HEK293 (cell line): ENCODE measurements at regions not wholly inside any gene's neighbourhood (a gene's known extent, or its start where the extent isn't known, plus 50 kb on each side); places are given as distances from the start of the nearest gene placed in this dataset.

ENCODE experiments used
- CTCF ChIA-PET: fragments of 350-600 bp; formaldehyde crosslinking; extraction: SDS; loops from one replicate; lab custom pipeline; 2021; ENCODE audit warnings: antibody characterized with exemption; lab: Yijun Ruan, JAX
- POLR2A ChIA-PET: fragments of 300-600 bp; formaldehyde crosslinking; extraction: SDS; loops from one replicate; lab custom pipeline; 2020; ENCODE audit warnings: antibody characterized with exemption, inconsistent platforms; lab: Yijun Ruan, JAX
- H3K27ac ChIP-seq: fragments of 200-500 bp; sonication (Bioruptor generic); 2 replicates; pipeline ENCODE4 v1.5.1; 2014; ENCODE audit warnings: low read depth, low read length, control low read depth, inconsistent platforms; ENCODE audit errors: extremely low read depth
- H3K36me3 ChIP-seq, 2 experiments: fragments of 200-500 bp in 1 of 2; sonication (Bioruptor generic) in 1 of 2; 1 replicate in 1 of 2; 2 replicates in 1 of 2; pipeline ENCODE4 v1.5.1; 2014 to 2017; ENCODE audit warnings: inconsistent platforms in 2 of 2, low read length in 2 of 2; ENCODE audit not compliant: control insufficient read depth in 2 of 2, insufficient read depth in 1 of 2
- H3K4me1 ChIP-seq: fragments of 200-500 bp; sonication (Bioruptor generic); 2 replicates; pipeline ENCODE4 v1.5.1; 2014; ENCODE audit warnings: mild to moderate bottlenecking, low read length, inconsistent platforms; ENCODE audit not compliant: control insufficient read depth, insufficient read depth
- H3K4me3 ChIP-seq: 2 replicates; pipeline ENCODE4 v1.5.1; 2011; ENCODE audit warnings: low read depth, mild to moderate bottlenecking, control low read depth, low read length, moderate library complexity
- H3K9me3 ChIP-seq: fragments of 200-500 bp; sonication (Bioruptor generic); 2 replicates; pipeline ENCODE4 v1.5.1; 2014; ENCODE audit warnings: low read depth, low read length, inconsistent platforms; ENCODE audit not compliant: control insufficient read depth, insufficient read depth
- KLF7 ChIP-seq: fragments of 450-650 bp; formaldehyde crosslinking; IDR thresholded peaks from 2 replicates; pipeline ENCODE4 v1.5.1; 2016; ENCODE audit warnings: missing biosample characterization, missing genetic modification characterization, borderline replicate concordance
- PRDM1 ChIP-seq: fragments of 450-650 bp; formaldehyde crosslinking; IDR thresholded peaks from 2 replicates; pipeline ENCODE4; 2016; ENCODE audit warnings: missing biosample characterization, missing genetic modification characterization
- ZFP41 ChIP-seq: fragments of 450-650 bp; formaldehyde crosslinking; IDR thresholded peaks from 2 replicates; pipeline ENCODE4 v1.5.1; 2016; ENCODE audit warnings: missing biosample characterization, missing genetic modification characterization, borderline replicate concordance
- ZNF175 ChIP-seq: fragments of 450-650 bp; formaldehyde crosslinking; IDR thresholded peaks from 2 replicates; pipeline ENCODE4 v1.5.1; 2016; ENCODE audit warnings: missing biosample characterization, missing genetic modification characterization
- ZNF324 ChIP-seq: fragments of 450-650 bp; formaldehyde crosslinking; IDR thresholded peaks from 2 replicates; pipeline ENCODE4 v1.5.1; 2016; ENCODE audit warnings: missing biosample characterization, missing genetic modification characterization
- ZNF629 ChIP-seq: fragments of 450-650 bp; formaldehyde crosslinking; IDR thresholded peaks from 2 replicates; pipeline ENCODE4 v1.5.1; 2017; ENCODE audit warnings: missing biosample characterization, missing genetic modification characterization
- ZNF76 ChIP-seq: fragments of 450-650 bp; formaldehyde crosslinking; IDR thresholded peaks from 2 replicates; pipeline ENCODE4; 2016; ENCODE audit warnings: low read depth, missing biosample characterization, missing genetic modification characterization, borderline replicate concordance
- ZNF777 ChIP-seq: fragments of 450-650 bp; formaldehyde crosslinking; IDR thresholded peaks from 2 replicates; pipeline ENCODE4 v1.5.1; 2017; ENCODE audit warnings: missing biosample characterization, missing genetic modification characterization, borderline replicate concordance
- ZSCAN23 ChIP-seq: fragments of 450-650 bp; formaldehyde crosslinking; IDR thresholded peaks from 2 replicates; pipeline ENCODE4 v1.5.1; 2016; ENCODE audit warnings: missing biosample characterization, missing genetic modification characterization
- TF ChIP-seq, protein P1 (sequence below): fragments of 450-650 bp; IDR thresholded peaks from 2 replicates; pipeline ENCODE4 v1.5.1; 2018; ENCODE audit warnings: missing biosample characterization, missing genetic modification characterization
- TF ChIP-seq, protein P2 (sequence below): fragments of 450-650 bp; formaldehyde crosslinking; IDR thresholded peaks from 2 replicates; pipeline ENCODE4 v1.5.1; 2016; ENCODE audit warnings: missing biosample characterization, missing genetic modification characterization
- TF ChIP-seq, protein P3 (sequence below): fragments of 450-650 bp; formaldehyde crosslinking; IDR thresholded peaks from 2 replicates; pipeline ENCODE4 v1.5.1; 2016; ENCODE audit warnings: missing biosample characterization, missing genetic modification characterization
- TF ChIP-seq, protein P4 (sequence below): fragments of 450-650 bp; formaldehyde crosslinking; IDR thresholded peaks from 2 replicates; pipeline ENCODE4 v1.5.1; 2016; ENCODE audit warnings: missing biosample characterization, missing genetic modification characterization
- TF ChIP-seq, protein P5 (sequence below): fragments of 450-650 bp; formaldehyde crosslinking; IDR thresholded peaks from 2 replicates; pipeline ENCODE4 v1.5.1; 2016; ENCODE audit warnings: missing biosample characterization, missing genetic modification characterization

DNA sequence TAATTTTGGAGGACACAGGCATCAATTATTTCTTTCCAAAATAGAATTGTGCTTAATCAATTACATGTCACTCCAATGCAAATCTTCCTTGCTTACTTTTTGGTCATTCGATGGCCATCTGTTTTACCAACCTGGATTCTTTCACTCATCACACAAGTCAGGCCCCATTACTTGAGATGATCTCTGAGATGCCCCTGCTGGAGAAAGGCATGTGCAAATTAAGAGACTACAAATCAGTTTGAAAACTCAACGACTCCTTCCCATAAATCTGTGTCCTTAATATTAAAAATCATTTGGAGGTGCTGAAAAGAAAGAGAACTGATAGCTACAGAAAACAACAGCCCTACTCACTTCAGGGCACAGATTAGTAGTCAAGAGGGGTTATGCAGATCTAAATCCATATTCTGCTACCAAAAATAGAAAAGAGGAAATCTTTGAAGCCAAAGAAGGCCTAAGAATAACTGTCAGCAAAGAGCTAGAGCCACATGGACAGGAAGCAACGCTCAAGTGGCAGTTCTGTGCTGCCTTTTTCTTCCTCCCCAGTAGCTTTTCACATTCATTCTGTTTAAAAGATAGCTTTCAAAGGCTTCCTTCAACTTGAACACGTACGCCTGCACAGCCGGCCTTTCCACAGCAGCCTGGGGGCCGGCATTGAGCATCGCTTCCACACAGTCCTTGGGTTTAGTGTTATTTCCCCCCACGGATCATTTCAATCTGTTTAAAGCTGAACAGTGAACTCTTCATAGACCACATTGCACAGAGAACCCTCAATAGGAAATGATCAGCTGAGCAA, 79.3 kb upstream of the MAP3K1 start (continued):
- TF ChIP-seq, protein P1, sequence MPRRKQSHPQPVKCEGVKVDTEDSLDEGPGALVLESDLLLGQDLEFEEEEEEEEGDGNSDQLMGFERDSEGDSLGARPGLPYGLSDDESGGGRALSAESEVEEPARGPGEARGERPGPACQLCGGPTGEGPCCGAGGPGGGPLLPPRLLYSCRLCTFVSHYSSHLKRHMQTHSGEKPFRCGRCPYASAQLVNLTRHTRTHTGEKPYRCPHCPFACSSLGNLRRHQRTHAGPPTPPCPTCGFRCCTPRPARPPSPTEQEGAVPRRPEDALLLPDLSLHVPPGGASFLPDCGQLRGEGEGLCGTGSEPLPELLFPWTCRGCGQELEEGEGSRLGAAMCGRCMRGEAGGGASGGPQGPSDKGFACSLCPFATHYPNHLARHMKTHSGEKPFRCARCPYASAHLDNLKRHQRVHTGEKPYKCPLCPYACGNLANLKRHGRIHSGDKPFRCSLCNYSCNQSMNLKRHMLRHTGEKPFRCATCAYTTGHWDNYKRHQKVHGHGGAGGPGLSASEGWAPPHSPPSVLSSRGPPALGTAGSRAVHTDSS (tag by site-specific recombination): no peak

DNA sequence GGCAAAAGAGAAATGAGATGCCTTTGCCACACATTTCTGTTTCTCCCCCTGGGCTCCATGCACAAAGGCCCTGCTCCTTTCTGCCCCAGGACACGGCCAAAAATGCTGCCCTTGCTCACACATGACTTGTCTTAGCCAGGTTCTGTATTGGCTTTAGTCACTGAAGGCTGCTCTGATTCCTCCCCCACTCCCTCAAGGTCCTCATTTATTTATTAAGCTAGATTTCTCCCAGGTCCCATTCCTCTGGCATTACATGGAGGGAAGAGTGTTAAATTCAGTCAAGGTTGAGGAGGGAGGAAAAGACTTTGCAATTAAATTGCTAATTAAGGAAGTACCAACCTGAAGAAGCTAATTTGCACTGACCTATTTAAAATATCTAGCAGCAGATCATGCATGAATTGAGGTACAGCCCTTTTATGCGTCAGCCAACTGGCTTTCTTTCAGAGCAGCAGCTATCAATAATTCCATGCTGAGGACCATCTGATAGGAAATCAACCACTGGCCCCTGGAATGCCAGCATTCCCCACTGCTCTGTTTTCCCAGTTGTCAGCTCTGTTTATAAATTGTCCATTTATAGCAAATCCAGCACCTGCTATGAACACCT, 81.2 kb upstream of the MAP3K1 start:
- POLR2A ChIA-PET: no interaction called here

DNA sequence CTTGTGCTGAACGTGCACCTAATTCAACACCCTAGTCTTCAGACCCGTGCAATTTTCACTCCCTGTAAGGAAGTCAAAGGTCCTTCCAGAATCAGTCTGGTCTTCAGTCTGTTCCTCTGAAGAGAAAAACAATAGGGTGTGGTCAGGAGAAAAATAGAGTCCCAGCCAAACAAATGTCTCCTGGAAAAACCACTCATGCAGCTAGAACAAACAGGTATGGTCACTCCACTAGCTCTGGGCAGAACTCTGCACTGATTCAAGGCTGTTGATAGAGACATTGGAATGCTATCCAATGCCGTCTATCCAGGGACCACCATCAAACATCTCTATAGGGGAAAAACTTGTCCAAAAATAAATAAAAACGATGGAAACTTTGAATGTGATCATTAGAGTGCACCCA, 81.8 kb upstream of the MAP3K1 start:
- POLR2A ChIA-PET: no interaction called here
- Histone ChIP-seq H3K4me1 (no peaks in the 10 kb centered on the region; the same call in 1 of the 2 replicates), H3K4me3 (no peak overlapping the region), H3K36me3 (no peaks in the 10 kb centered on the region), H3K9me3 (no peaks in the 10 kb centered on the region), H3K27ac (no peak overlapping the region)
- CTCF ChIA-PET: interaction anchor here (0.7 to 0.9 kb wide), 3 partner anchors 14 to 81 kb away, joined by 3 read pairs; no protein-coding TSS in a partner anchor
- TF ChIP-seq KLF7 (tag by site-specific recombination): no peak
- TF ChIP-seq, all 188 proteins: peak for 0

More for the DNA sequence above, 81.2 kb upstream of the MAP3K1 start:
- Histone ChIP-seq H3K4me1 (no peaks in the 10 kb centered on the region; the same call in 1 of the 2 replicates), H3K9me3 (no peaks in the 10 kb centered on the region), H3K27ac (no peak overlapping the region), H3K36me3 (no peaks in the 10 kb centered on the region), H3K4me3 (no peak overlapping the region)
- TF ChIP-seq ZSCAN23 (tag by site-specific recombination): no peak
- TF ChIP-seq, protein P2, sequence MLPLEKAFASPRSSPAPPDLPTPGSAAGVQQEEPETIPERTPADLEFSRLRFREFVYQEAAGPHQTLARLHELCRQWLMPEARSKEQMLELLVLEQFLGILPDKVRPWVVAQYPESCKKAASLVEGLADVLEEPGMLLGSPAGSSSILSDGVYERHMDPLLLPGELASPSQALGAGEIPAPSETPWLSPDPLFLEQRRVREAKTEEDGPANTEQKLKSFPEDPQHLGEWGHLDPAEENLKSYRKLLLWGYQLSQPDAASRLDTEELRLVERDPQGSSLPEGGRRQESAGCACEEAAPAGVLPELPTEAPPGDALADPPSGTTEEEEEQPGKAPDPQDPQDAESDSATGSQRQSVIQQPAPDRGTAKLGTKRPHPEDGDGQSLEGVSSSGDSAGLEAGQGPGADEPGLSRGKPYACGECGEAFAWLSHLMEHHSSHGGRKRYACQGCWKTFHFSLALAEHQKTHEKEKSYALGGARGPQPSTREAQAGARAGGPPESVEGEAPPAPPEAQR (tag by site-specific recombination): no peak
- TF ChIP-seq, protein P3, sequence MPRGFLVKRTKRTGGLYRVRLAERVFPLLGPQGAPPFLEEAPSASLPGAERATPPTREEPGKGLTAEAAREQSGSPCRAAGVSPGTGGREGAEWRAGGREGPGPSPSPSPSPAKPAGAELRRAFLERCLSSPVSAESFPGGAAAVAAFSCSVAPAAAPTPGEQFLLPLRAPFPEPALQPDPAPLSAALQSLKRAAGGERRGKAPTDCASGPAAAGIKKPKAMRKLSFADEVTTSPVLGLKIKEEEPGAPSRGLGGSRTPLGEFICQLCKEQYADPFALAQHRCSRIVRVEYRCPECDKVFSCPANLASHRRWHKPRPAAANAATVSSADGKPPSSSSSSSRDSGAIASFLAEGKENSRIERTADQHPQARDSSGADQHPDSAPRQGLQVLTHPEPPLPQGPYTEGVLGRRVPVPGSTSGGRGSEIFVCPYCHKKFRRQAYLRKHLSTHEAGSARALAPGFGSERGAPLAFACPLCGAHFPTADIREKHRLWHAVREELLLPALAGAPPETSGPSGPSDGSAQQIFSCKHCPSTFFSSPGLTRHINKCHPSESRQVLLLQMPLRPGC: no peak
- no peak for TF ChIP-seq ZNF76 (tag by site-specific recombination)
- TF ChIP-seq, protein P4, sequence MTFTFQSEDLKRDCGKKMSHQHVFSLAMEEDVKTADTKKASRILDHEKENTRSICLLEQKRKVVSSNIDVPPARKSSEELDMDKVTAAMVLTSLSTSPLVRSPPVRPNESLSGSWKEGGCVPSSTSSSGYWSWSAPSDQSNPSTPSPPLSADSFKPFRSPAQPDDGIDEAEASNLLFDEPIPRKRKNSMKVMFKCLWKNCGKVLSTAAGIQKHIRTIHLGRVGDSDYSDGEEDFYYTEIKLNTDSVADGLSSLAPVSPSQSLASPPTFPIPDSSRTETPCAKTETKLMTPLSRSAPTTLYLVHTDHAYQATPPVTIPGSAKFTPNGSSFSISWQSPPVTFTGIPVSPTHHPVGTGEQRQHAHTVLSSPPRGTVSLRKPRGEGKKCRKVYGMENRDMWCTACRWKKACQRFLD (tag by site-specific recombination): no peak
- CTCF ChIA-PET: interaction anchor here (0.7 to 0.9 kb wide), 3 partner anchors 14 to 81 kb away, joined by 3 read pairs; no protein-coding TSS in a partner anchor

DNA sequence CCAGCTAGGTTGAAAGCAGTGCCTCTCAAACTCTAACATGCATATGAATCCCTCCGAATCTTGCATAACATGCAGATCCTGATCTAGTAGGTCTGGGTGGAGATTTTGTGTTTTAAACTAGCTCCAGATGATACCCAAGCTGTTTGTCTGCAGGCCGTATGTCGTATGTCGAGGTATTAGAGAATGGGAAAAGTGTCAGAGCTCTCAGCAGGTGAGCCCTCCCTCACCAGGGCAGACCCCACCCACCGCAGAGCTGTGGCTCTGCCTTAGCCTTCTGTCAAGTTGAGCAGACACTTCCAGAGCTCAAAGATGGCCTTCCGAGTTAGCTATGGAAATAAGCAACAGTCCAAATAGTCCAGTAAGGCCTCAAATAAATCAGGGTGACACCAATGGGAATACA, 83.2 kb upstream of the MAP3K1 start:
- no peak overlapping the region for H3K27ac ChIP-seq
- no peaks in the 10 kb centered on the region for H3K4me1 ChIP-seq
- no peaks in the 10 kb centered on the region for H3K36me3 ChIP-seq
- H3K9me3 ChIP-seq: no peaks in the 10 kb centered on the region
- ChIA-PET POLR2A (no interaction called here), CTCF (interaction anchor here (0.6 kb wide), 1 partner anchor 788 kb away, joined by 3 read pairs; no protein-coding TSS in a partner anchor)
- H3K4me3 ChIP-seq: no peak overlapping the region
- TF ChIP-seq PRDM1 (tag by site-specific recombination) (no peak), ZNF175 (tag by site-specific recombination) (no peak), ZNF629 (tag by site-specific recombination) (no peak), ZNF324 (tag by site-specific recombination) (no peak), ZNF777 (no peak), ZFP41 (no peak)
- TF ChIP-seq, protein P3: no peak
- TF ChIP-seq, protein P5, sequence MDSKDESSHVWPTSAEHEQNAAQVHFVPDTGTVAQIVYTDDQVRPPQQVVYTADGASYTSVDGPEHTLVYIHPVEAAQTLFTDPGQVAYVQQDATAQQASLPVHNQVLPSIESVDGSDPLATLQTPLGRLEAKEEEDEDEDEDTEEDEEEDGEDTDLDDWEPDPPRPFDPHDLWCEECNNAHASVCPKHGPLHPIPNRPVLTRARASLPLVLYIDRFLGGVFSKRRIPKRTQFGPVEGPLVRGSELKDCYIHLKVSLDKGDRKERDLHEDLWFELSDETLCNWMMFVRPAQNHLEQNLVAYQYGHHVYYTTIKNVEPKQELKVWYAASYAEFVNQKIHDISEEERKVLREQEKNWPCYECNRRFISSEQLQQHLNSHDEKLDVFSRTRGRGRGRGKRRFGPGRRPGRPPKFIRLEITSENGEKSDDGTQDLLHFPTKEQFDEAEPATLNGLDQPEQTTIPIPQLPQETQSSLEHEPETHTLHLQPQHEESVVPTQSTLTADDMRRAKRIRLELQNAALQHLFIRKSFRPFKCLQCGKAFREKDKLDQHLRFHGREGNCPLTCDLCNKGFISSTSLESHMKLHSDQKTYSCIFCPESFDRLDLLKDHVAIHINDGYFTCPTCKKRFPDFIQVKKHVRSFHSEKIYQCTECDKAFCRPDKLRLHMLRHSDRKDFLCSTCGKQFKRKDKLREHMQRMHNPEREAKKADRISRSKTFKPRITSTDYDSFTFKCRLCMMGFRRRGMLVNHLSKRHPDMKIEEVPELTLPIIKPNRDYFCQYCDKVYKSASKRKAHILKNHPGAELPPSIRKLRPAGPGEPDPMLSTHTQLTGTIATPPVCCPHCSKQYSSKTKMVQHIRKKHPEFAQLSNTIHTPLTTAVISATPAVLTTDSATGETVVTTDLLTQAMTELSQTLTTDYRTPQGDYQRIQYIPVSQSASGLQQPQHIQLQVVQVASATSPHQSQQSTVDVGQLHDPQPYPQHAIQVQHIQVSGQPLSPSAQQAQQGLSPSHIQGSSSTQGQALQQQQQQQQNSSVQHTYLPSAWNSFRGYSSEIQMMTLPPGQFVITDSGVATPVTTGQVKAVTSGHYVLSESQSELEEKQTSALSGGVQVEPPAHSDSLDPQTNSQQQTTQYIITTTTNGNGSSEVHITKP (tag by site-specific recombination): no peak
